HUDEP-2 (cell line): ENCODE measurements at regions not wholly inside any gene's neighbourhood (a gene's known extent, or its start where the extent isn't known, plus 50 kb on each side); places are given as distances from the start of the nearest gene placed in this dataset.

Experiments used
- DNase-seq, 76 experiments: peaks; one replicate each; lab custom pipeline; 2025; ENCODE audit not compliant: unreplicated experiment in 76 of 76; lab: John Stamatoyannopoulos, UW

GRCh38 chr1:209455145-209455544 lies 128.4 kb upstream of the CAMK1G start:
- DNase-seq = no peak

- no peak for DNase-seq
Observed at GRCh38 chr1:209455661-209456358, 127.7 kb upstream of the CAMK1G start.

GRCh38 chr1:209456878-209457277 lies 126.6 kb upstream of the CAMK1G start:
- DNase-seq = no peak

- no peak for DNase-seq
Observed at GRCh38 chr1:209457401-209458125, 126.0 kb upstream of the CAMK1G start.

- no peak for DNase-seq
Observed at GRCh38 chr1:209458921-209459320, 124.6 kb upstream of the CAMK1G start.

GRCh38 chr1:209461168-209461567 lies 122.3 kb upstream of the CAMK1G start:
- no peak for DNase-seq

- DNase-seq = no peak
Observed at GRCh38 chr1:209462433-209462832, 121.1 kb upstream of the CAMK1G start.

GRCh38 chr1:209463441-209463840 lies 120.1 kb upstream of the CAMK1G start:
- DNase-seq = no peak

- DNase-seq = no peak
Observed at GRCh38 chr1:209473025-209473424, 110.5 kb upstream of the CAMK1G start.

- DNase-seq = no peak
Observed at GRCh38 chr1:209480345-209480744, 103.2 kb upstream of the CAMK1G start.

- no peak for DNase-seq
Observed at GRCh38 chr1:209483691-209484090, 99.8 kb upstream of the CAMK1G start.

GRCh38 chr1:209484429-209484828 lies 99.1 kb upstream of the CAMK1G start:
- DNase-seq = no peak

- peak in 1 of 76 experiments; percentile 1 for DNase-seq
Observed at GRCh38 chr1:209485167-209485566, 98.3 kb upstream of the CAMK1G start.

- no peak for DNase-seq
Observed at GRCh38 chr1:209485751-209486150, 97.8 kb upstream of the CAMK1G start.

GRCh38 chr1:209486861-209487593 lies 96.5 kb upstream of the CAMK1G start:
- no peak for DNase-seq

- DNase-seq = no peak
Observed at GRCh38 chr1:209490013-209490412, 93.5 kb upstream of the CAMK1G start.

GRCh38 chr1:209491031-209491430 lies 92.5 kb upstream of the CAMK1G start:
- no peak for DNase-seq

- DNase-seq = no peak
Observed at GRCh38 chr1:209491496-209491895, 92.0 kb upstream of the CAMK1G start.

- DNase-seq = no peak
Observed at GRCh38 chr1:209491897-209492296, 91.6 kb upstream of the CAMK1G start.

- no peak for DNase-seq
Observed at GRCh38 chr1:209493559-209493958, 90.0 kb upstream of the CAMK1G start.

- no peak for DNase-seq
Observed at GRCh38 chr1:209497729-209498128, 85.8 kb upstream of the CAMK1G start.

- no peak for DNase-seq
Observed at GRCh38 chr1:209500993-209501392, 82.5 kb upstream of the CAMK1G start.
